Fibroblast of peridontal ligament (primary cell): ENCODE measurements at regions not wholly inside any gene's neighbourhood (a gene's known extent, or its start where the extent isn't known, plus 50 kb on each side); places are given as distances from the start of the nearest gene placed in this dataset.
"Not testable (repeated sequence)": the region's sequence is repeated elsewhere in the genome, so short reads cannot be mapped to it uniquely, and the experiment has no call there.

ENCODE experiments used
- DNase-seq: peaks from one replicate; pipeline ENCODE4 v3.0.0-alpha.2; 2010; ENCODE audit errors: extremely low read depth

GRCh38 chr12:123061441-123062205, 81.1 kb downstream of the ARL6IP4 start:
- no peak for DNase-seq

- DNase-seq, result no peak
These were observed 79.0 kb downstream of the ARL6IP4 start for GRCh38 chr12:123059500-123059899.

- peak; percentile 71 for DNase-seq
These were observed 78.5 kb downstream of the ARL6IP4 start for GRCh38 chr12:123058980-123059379.

GRCh38 chr12:123058481-123058880, 78.0 kb downstream of the ARL6IP4 start:
- DNase-seq, result no peak

- DNase-seq, result peak; percentile 32
These were observed 77.2 kb downstream of the ARL6IP4 start for GRCh38 chr12:123057513-123058265.

- no peak for DNase-seq
These were observed 76.2 kb downstream of the ARL6IP4 start for GRCh38 chr12:123056709-123057108.

- DNase-seq, result no peak
These were observed 75.6 kb downstream of the ARL6IP4 start for GRCh38 chr12:123056053-123056452.

GRCh38 chr12:123055281-123055766, 74.8 kb downstream of the ARL6IP4 start:
- DNase-seq, result no peak

GRCh38 chr12:123054371-123054770, 73.9 kb downstream of the ARL6IP4 start:
- DNase-seq, result no peak

- DNase-seq, result no peak
These were observed 71.1 kb downstream of the ARL6IP4 start for GRCh38 chr12:123051556-123051955.

- no peak for DNase-seq
These were observed 70.4 kb downstream of the ARL6IP4 start for GRCh38 chr12:123050913-123051312.

GRCh38 chr12:123050331-123050831, 69.9 kb downstream of the ARL6IP4 start:
- peak; percentile 34 for DNase-seq

GRCh38 chr12:123049398-123050240, 69.1 kb downstream of the ARL6IP4 start:
- DNase-seq, result no peak

GRCh38 chr12:123047892-123048291, 67.4 kb downstream of the ARL6IP4 start:
- not testable (repeated sequence) for DNase-seq

GRCh38 chr12:123047289-123047688, 66.8 kb downstream of the ARL6IP4 start:
- DNase-seq, result no peak

GRCh38 chr12:123046431-123046830, 66.0 kb downstream of the ARL6IP4 start:
- DNase-seq, result no peak

GRCh38 chr12:123045678-123046077, 65.2 kb downstream of the ARL6IP4 start:
- DNase-seq, result no peak

GRCh38 chr12:123044351-123044750, 63.9 kb downstream of the ARL6IP4 start:
- DNase-seq, result no peak

- DNase-seq, result peak; percentile 98
These were observed 63.1 kb downstream of the ARL6IP4 start for GRCh38 chr12:123043536-123044001.

GRCh38 chr12:123042833-123043232, 62.4 kb downstream of the ARL6IP4 start:
- no peak for DNase-seq

GRCh38 chr12:123041811-123042655, 61.6 kb downstream of the ARL6IP4 start:
- peak; percentile 98 for DNase-seq
